RPMI8226 (cell line): ENCODE measurements at regions not wholly inside any gene's neighbourhood (a gene's known extent, or its start where the extent isn't known, plus 50 kb on each side); places are given as distances from the start of the nearest gene placed in this dataset.
A peak's percentile ranks its signal among the peaks of the same experiment; 100 is the strongest.
"Not testable (repeated sequence)": the region's sequence is repeated elsewhere in the genome, so short reads cannot be mapped to it uniquely, and the experiment has no call there.

Experiments used
- DNase-seq: peaks from one replicate; pipeline ENCODE4 v3.0.0-alpha.2; 2015

DNA sequence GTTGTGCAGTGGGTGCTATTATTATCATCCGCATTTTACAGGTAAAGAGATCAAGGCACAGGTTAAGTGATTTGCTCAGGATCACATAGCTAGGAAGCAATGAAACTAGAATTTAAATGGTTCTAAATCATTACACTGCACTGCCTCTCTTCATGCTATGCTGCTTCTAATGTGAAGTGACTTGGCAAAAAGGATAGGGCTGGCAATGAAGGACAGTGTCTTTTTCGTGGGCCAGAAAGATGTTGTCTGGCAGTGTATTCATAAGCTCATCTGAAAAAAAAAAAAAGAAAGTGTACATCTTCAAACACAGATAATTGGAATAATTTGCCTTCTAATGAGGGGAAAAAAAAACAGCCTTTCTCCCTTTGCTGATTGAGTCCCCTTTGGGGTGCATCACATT, 132.2 kb upstream of the FUNDC1 start:
- no peak for DNase-seq

GRCh38 chrX:44669626-44670025, 127.0 kb upstream of the FUNDC1 start:
- DNase-seq: no peak

DNA sequence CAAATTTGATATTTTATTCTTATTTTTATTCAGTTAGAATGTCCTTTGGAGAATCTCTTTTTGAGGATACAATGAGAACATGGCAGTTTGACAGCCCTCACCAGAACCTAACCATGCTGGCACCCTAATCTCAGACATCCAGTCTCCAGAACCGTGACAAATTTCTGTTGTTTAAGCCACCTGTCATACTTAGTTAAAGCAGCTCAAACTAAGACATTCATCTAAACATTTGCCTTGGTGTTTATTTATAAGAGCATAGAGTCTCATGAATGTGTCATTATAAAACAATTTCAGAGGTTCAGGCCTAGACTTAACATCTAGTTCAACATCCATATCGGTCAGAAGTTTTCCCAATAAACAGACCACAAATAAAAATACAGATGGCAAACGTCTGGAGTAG, 125.1 kb upstream of the FUNDC1 start:
- no peak for DNase-seq

DNA sequence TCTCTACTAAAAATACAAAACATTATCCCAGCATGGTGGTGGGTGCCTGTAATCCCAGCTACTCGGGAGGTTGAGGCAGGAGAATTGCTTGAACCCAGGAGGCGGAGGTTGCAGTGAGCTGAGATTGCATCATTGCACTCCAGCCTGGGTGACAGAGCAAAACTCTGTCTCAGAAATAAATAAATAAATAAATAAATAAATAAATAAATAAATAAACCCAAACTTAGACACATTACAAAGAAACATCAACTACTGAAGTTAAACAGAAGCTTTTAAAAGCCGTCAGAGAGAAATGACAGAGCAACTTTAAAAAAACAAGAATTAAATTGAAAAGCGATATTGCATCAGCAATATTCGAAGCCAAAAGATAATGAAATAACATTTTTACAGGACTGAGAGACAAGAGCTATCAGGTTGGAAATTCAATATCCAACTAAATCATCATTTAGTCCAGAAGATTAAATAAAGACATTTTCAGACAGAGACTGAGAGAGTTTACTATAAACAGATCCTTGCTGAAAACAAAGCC, 115.1 kb upstream of the FUNDC1 start:
- not testable (repeated sequence) for DNase-seq

- peak; percentile 45 for DNase-seq
These were observed 108.7 kb upstream of the FUNDC1 start for GRCh38 chrX:44651358-44651757.

GRCh38 chrX:44643723-44644122, 101.1 kb upstream of the FUNDC1 start:
- no peak for DNase-seq

DNA sequence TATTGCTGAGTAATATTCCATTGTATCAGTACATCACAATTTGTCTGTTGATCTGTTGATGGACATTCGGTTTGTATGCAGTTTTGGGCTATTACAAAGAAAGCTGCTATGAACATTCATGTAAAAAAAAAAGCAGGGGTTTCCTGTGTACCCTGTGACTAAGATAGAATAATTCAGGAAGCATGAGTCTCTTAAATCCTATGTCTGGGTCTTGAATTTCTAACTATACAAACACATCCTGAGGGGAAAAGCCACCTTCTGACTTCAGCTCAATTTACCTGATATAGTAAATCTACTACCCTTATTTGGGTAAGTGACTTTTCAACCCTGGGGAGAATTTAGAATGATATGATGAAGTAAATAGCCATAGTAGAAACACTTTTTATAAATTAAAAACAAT, 94.6 kb upstream of the FUNDC1 start:
- DNase-seq: no peak

DNA sequence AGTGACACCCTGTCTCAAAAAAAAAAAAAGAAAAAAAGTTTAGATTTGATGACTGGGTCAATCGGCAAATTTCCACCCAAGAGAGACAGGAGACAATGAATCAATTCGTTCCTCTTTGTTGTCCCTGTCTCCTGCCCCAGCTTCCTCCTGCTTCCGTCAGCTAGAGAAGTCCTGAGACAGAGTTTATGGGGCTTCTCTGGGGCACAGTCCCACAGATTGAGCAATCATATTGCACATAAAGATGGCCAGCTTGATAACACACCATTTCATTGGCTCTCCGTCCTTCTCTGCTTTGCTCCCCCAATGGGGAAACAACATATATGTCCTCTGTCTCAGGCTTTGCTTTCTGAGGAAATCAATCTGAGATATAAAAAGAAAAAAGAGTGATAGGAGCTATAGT, 78.4 kb upstream of the FUNDC1 start:
- DNase-seq: no peak

GRCh38 chrX:44619039-44619438, 76.4 kb upstream of the FUNDC1 start:
- DNase-seq: no peak

DNA sequence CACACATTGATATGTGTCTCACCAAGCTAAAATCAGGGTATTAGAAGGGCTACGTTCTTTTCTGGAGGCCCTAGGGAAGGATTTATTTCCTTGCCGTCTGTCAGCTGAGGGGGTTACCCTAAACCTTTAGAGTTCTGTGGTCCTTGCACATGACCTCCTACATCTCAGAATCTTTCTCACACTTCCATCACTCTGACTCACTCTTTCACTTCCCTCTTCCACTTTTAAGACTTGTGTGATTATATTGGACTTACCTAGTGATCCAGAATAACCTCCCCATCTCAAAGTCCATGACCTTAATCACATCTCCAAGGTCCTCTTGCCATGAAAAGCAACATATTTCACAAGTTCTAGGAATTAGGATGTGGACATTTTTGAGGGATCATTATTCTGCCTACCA, 53.6 kb upstream of the FUNDC1 start:
- peak; percentile 39 for DNase-seq
